ENCODE measurements at regions not wholly inside any gene's neighbourhood (a gene's known extent, or its start where the extent isn't known, plus 50 kb on each side); places are given as distances from the start of the nearest gene placed in this dataset.

DNA sequence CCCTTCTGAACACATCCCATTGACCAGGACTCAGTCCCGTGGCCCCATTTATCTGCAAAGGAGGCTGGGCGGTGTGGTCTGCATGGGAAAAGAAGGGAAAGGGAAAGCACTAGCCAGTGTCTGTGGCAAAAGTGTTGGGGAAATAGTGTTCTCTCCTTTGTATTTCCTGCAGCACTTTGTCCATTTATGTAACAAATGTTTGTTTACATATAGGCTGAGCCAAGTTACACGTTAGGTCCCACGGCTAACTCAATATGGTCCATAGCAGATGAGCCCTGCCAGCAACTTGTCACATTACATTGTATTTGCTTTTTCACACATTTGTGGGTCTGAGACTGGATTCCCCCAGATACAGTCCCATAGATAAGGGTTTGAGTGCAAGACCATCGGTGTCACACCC, 260.5 kb downstream of the MSX2 start:
- H3K27ac ChIP-seq, result no peak overlapping the region
- no peaks in the 10 kb centered on the region for H3K9me3 ChIP-seq
- H3K36me3 ChIP-seq, result no peaks in the 10 kb centered on the region
- no peak for DNase-seq
- H3K4me1 ChIP-seq, result no peaks in the 10 kb centered on the region
- no peaks in the 10 kb centered on the region for H3K27me3 ChIP-seq
- no peak overlapping the region for H3K4me3 ChIP-seq
- TF ChIP-seq, protein P1, sequence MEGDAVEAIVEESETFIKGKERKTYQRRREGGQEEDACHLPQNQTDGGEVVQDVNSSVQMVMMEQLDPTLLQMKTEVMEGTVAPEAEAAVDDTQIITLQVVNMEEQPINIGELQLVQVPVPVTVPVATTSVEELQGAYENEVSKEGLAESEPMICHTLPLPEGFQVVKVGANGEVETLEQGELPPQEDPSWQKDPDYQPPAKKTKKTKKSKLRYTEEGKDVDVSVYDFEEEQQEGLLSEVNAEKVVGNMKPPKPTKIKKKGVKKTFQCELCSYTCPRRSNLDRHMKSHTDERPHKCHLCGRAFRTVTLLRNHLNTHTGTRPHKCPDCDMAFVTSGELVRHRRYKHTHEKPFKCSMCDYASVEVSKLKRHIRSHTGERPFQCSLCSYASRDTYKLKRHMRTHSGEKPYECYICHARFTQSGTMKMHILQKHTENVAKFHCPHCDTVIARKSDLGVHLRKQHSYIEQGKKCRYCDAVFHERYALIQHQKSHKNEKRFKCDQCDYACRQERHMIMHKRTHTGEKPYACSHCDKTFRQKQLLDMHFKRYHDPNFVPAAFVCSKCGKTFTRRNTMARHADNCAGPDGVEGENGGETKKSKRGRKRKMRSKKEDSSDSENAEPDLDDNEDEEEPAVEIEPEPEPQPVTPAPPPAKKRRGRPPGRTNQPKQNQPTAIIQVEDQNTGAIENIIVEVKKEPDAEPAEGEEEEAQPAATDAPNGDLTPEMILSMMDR (IDR thresholded peaks at IDR 0.05), result no peak
- TF ChIP-seq POLR2A (IDR thresholded peaks at IDR 0.05), result no peak

DNA sequence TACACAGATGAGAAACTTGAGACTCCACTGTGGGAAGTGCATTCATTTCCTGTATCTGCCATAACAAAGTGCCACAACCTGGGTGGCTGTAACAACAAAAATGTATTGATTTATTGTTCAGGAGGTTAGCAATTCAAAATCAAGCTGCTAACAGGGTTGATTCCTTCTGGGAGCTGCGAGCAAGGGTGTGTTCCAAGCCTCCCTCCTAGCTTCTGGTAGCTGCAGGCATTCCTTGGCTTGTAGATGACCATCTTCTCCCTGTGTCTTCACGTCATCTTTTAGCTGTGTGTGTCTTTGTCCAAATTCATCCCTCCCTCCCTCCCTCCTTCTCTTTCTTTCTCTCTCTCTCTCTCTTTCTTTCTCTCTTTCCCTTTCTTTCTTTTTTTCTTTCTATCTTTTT, 258.1 kb downstream of the MSX2 start:
- TF ChIP-seq POLR2A (IDR thresholded peaks at IDR 0.05), result no peak
- TF ChIP-seq, protein P1 (IDR thresholded peaks at IDR 0.05), result no peak
- no peaks in the 10 kb centered on the region for H3K4me1 ChIP-seq
- no peak overlapping the region for H3K27ac ChIP-seq
- no peaks in the 10 kb centered on the region for H3K9me3 ChIP-seq
- H3K36me3 ChIP-seq, result no peaks in the 10 kb centered on the region
- no peak for DNase-seq
- H3K4me3 ChIP-seq, result no peak overlapping the region
- H3K27me3 ChIP-seq, result no peaks in the 10 kb centered on the region

DNA sequence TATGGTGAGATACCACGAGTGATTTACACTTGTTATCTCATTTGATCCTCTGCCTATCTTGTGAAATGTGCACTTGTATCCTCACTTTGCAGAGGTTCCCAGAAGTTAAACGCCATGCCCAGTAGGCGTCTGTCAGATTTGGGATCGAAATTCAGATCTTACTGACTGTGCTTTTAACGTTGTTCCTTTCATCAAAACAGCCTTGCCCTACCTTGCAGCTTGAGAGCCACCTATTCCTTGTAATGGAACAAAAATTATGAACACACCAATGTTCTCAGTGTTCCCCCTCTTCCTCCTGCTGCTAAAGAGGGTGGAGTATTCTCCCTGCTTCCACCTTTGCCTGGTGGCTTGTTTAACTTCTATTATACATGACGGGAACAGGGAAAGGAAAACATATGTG, 257.0 kb downstream of the MSX2 start:
- H3K27ac ChIP-seq, result no peak overlapping the region
- no peaks in the 10 kb centered on the region for H3K4me1 ChIP-seq
- no peak for DNase-seq
- no peak for TF ChIP-seq POLR2A (IDR thresholded peaks at IDR 0.05)
- TF ChIP-seq, protein P1 (IDR thresholded peaks at IDR 0.05), result no peak
- H3K27me3 ChIP-seq, result no peaks in the 10 kb centered on the region
- H3K36me3 ChIP-seq, result no peaks in the 10 kb centered on the region
- no peaks in the 10 kb centered on the region for H3K9me3 ChIP-seq
- no peak overlapping the region for H3K4me3 ChIP-seq

DNA sequence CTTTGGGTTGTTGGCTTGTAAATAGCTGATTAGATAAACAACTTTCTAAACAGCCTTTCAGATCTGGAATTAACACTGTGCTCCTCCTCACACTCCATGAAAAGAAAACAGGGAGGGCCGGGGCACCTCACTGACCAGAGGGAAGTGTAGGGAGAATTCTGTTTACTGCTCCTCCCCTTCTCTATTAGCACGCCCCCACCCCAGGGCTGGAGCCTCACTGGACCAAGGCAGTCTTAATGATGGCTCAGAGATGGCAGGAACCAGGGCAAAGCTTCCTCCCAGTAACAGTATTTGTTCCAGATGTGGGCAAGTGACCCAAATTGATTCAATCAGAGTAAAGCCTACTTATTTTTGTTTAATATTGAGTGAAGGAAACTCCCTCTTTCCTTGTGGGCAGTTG, 256.6 kb downstream of the MSX2 start:
- H3K36me3 ChIP-seq, result no peaks in the 10 kb centered on the region
- no peak for TF ChIP-seq POLR2A (IDR thresholded peaks at IDR 0.05)
- no peak for DNase-seq
- H3K27me3 ChIP-seq, result no peaks in the 10 kb centered on the region
- no peaks in the 10 kb centered on the region for H3K9me3 ChIP-seq
- no peak overlapping the region for H3K27ac ChIP-seq
- H3K4me1 ChIP-seq, result no peaks in the 10 kb centered on the region
- H3K4me3 ChIP-seq, result no peak overlapping the region

DNA sequence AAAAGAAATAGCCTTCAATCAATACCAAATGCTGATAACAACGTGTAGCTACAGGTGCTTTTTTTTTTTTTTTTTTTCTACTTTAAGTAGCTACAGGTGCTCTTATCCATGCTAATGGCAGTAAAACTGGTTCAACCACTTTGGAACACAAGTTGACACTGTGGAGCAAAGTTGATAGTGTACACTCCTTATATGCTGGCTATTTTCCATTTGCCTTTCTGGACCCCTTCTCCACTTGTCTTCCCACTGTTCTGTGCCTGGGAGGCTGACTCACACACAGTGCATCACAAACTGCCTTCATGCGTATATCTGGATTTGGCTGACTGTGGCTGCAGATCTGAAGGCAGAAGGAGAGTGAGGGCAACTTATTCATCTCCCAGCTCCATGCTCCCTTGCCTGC, 247.9 kb downstream of the MSX2 start:
- H3K27ac ChIP-seq, result no peak overlapping the region

DNA sequence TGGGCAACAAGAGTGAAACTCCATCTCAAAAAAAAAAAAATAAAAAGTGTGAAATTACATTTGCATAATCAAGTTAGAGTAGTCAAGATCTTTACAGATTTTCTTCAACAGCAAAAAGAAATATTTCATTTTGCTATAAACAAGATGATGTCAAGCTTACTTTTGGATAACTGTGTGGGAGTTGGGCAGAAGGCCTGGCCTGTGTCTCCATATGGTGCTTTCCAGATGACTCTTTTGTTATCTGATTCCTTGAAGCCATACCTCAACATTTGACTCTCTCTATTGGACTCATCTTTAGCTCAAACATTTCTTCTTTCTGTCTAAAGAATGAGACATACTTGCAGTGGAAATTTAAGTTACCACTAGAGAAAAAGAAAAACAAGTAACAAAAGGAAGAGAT, 246.8 kb downstream of the MSX2 start:
- no peaks in the 10 kb centered on the region for H3K27me3 ChIP-seq

More for the DNA sequence above, 247.9 kb downstream of the MSX2 start:
- DNase-seq, result no peak
- TF ChIP-seq POLR2A (IDR thresholded peaks at IDR 0.05), result no peak
- TF ChIP-seq, protein P1 (IDR thresholded peaks at IDR 0.05), result no peak
- Histone ChIP-seq H3K27me3 (no peaks in the 10 kb centered on the region), H3K4me3 (no peak overlapping the region), H3K36me3 (no peaks in the 10 kb centered on the region), H3K4me1 (no peaks in the 10 kb centered on the region), H3K9me3 (no peaks in the 10 kb centered on the region)

More for the DNA sequence above, 246.8 kb downstream of the MSX2 start:
- H3K4me3 ChIP-seq, result no peak overlapping the region
- no peak for DNase-seq
- no peak overlapping the region for H3K27ac ChIP-seq
- H3K4me1 ChIP-seq, result no peaks in the 10 kb centered on the region
- no peaks in the 10 kb centered on the region for H3K36me3 ChIP-seq
- no peak for TF ChIP-seq POLR2A (IDR thresholded peaks at IDR 0.05)
- TF ChIP-seq, protein P1 (IDR thresholded peaks at IDR 0.05), result no peak
- peaks cover 0 to 6% (median 0%) of the 10 kb centered on the region in 4 donors for H3K9me3 ChIP-seq

Data from Peyer's patch (tissue), 4 donors.